GM19452 (cell line): ENCODE measurements at regions not wholly inside any gene's neighbourhood (a gene's known extent, or its start where the extent isn't known, plus 50 kb on each side); places are given as distances from the start of the nearest gene placed in this dataset.
A peak's percentile ranks its signal among the peaks of the same experiment; 100 is the strongest.

Experiments
- ATAC-seq: cut with Tn5 transposase; IDR thresholded peaks from one replicate; pipeline ENCODE4 v1.9.1; 2021; ENCODE audit not compliant: unreplicated experiment

GRCh38 chr3:168187233-168187632, 91.5 kb upstream of the GOLIM4 start:
- no peak for ATAC-seq

- ATAC-seq, result no peak
These were observed 90.7 kb upstream of the GOLIM4 start for GRCh38 chr3:168186293-168186983.

GRCh38 chr3:168183774-168184173, 88.0 kb upstream of the GOLIM4 start:
- ATAC-seq, result no peak

GRCh38 chr3:168168743-168169142, 73.0 kb upstream of the GOLIM4 start:
- ATAC-seq, result no peak

GRCh38 chr3:168165390-168166269, 69.9 kb upstream of the GOLIM4 start:
- ATAC-seq, result peak; percentile 86

- no peak for ATAC-seq
These were observed 66.4 kb upstream of the GOLIM4 start for GRCh38 chr3:168162172-168162571.

GRCh38 chr3:168161696-168162095, 66.0 kb upstream of the GOLIM4 start:
- no peak for ATAC-seq

GRCh38 chr3:168157903-168158302, 62.2 kb upstream of the GOLIM4 start:
- no peak for ATAC-seq

GRCh38 chr3:168157099-168157700, 61.5 kb upstream of the GOLIM4 start:
- ATAC-seq, result no peak

GRCh38 chr3:168156479-168156878, 60.8 kb upstream of the GOLIM4 start:
- no peak for ATAC-seq

GRCh38 chr3:168155303-168155702, 59.6 kb upstream of the GOLIM4 start:
- no peak for ATAC-seq

- no peak for ATAC-seq
These were observed 58.4 kb upstream of the GOLIM4 start for GRCh38 chr3:168154089-168154488.

GRCh38 chr3:168152149-168152548, 56.4 kb upstream of the GOLIM4 start:
- no peak for ATAC-seq
